GM21825 (cell line): ENCODE measurements at regions not wholly inside any gene's neighbourhood (a gene's known extent, or its start where the extent isn't known, plus 50 kb on each side); places are given as distances from the start of the nearest gene placed in this dataset.
"Not testable (repeated sequence)": the region's sequence is repeated elsewhere in the genome, so short reads cannot be mapped to it uniquely, and the experiment has no call there.

Source experiments
- ATAC-seq: cut with Tn5 transposase; IDR thresholded peaks from one replicate; pipeline ENCODE4 v1.9.1; 2021; ENCODE audit warnings: mild to moderate bottlenecking, moderate library complexity; ENCODE audit not compliant: unreplicated experiment

DNA sequence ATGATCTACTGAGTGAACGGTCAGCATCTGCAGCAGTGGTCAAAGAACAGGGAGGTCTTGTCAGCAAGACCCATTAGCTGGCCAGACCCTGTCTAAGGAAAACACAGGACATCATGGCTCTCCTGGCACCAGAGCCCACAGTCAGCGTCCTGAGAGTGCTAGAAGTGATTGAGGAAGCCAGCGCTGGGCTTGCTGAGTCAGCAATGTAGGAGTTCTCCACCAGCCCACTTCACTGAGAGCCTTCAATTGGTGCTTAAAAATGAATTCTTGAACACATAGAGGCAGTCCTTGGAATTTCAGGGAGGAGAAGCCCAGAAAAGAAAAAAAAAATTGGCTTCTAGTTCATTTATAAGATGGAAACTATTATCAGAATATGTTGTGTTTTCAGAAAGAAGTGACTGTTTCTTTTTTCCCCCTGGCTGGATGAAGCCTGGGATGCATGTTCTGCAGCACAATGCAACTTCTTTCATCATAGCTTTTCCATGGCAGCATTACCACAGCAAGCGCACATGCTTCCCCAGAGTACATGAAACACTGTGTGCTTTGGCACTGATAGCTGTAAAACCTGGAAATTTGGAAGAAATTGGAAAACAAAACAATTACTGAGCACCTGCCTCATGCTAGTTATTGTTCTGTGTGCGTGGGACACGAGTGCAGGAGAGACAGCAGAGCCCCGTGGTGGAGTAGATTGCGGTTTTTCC lies 899.9 kb downstream of the C6orf118 start:
- ATAC-seq = no peak

DNA sequence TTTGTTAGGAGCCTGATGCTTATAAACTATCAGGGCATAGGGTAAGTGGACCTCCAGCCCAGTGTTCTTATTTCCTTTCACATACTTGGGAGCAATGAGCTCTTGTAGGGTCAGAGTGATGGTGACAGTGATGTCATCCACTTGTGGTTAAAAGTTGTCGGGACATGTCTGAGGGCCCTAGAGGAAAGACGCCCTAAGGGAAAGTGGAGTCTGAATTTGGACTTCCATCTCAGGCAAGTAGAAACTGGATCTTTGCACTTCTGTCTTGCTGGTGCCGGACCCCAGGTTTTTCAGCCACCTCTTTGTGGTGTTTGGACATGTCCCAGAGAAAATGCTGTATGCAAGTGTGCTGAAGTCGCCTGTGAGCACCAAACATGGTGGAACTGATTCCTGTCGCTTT lies 900.5 kb downstream of the C6orf118 start:
- ATAC-seq = no peak

DNA sequence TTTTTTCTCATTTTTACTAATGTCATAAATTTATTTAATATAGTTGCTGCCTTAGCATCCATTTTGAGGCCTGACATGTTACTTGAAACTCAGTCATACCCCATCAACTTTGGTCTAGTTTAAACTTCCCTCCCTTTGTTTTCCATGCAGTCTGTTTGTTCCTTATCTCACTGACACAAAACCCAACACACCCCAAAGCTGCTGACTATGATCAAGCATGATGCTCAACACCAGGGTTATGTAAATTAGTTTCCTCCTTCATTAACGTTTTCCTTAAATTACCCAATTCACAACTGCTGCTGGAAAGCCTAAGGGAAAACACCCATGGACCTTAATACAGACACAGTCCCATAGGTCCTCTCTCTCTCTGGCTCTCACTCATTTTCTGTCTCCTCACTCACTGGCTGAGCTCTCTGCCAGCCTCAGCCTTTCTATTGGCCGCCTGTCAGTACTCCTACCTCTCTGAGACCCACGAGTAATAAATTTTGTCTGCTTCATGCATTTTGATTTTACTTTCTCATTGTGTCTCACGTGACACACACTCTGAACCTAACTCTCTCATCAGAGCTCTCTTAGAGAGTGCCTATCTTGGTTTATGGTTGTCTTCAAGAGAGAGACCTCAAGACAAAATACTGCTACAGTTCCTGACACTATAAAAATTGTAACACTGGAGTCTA lies 904.5 kb downstream of the C6orf118 start:
- no peak for ATAC-seq

DNA sequence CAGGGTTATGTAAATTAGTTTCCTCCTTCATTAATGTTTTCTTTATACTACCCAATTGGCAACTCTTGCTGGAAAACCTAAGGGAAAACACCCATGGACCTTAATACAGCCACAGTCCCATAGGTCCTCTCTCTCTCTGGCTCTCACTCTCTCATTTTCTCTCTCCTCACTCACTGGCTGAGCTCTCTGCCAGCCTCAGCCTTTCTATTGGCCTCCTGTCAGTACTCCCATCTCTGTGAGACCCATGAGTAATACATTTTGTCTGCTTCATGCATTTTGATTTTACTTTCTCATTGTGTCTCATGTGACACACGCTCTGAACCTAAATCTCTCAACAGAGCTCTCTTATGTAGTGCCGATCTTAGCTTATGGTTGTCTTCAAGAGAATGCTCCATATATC lies 907.5 kb downstream of the C6orf118 start:
- no peak for ATAC-seq

DNA sequence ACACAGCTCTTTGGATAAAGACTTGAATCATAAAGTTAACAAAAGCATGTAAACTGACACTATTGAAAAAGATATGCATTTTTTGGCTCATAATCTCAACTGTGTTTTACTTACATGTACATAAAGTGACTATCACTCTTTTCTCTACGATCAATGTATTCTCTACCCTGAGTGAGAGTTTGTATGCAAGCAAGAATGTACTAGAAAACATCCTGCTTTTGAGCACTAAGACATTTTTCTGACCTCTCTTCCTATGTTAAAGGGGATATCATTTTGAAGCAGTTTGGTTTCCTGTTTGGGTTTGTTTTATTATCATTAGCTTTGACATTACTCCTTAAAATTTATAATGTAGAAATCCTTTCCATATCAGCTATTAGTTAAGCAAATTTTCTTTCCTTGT lies 910.8 kb downstream of the C6orf118 start:
- ATAC-seq = no peak

DNA sequence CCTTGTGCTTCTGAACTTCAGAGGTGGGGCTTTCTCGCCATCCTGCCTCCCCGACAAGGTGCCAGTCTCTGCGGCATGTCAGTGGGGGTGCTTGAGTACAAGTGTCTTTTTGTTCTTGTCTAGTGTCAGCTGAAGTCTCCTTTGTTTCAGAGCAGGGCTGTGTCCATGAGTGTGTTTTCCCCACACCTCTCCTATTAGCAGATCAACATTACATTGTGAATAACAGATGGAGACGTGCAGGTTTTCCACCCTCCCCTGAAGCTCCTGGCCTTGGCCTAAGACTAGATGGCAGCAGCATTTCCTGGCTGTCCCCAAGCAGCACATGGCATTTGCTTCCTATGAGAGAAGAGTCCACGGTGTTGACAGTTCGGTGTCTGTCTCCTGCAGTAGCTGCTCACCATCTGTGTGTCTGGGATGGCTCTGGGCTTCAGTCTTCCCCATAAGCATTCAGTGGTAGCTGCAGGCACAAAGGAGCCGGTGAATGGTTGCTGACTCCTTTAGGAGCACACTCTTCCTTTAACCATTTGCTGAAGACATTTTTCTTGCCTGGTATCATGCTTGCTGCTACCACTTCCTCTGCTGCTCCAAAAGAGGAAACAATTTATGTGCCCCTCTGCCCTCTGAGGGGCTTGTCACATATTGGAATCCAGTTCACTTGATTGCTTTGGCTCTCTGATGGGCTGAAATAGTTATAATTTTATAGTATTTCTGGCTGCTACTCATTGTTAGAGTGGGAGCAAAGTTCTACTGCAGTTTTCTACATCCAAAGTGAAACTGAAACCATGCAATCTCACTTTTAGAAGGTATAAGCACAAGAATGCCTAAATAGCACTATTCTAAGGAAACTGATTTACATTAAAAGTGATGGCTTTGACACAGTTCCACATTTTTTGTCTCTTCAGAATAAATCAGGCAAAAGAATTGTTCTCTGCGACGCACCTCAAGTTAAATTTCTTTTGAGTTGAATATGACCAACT lies 913.0 kb downstream of the C6orf118 start:
- ATAC-seq = no peak

DNA sequence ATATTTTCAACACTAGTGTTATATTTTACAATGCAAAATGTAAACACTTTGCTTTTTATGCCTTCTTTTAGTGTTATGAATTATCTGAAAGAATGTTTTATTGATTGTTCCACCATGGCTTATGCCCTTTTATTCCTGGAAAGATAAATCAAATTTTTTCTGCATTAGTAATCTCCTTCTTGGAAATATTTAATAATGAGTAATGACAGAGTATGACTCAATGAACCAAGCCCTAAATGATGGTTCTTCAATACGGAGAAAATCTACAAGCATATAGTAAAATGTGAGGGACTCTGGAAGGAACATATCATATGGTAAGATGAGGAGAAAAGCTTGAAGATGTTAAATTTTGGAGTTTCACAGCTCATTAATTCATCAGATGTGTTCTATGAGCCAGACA lies 929.6 kb downstream of the C6orf118 start:
- ATAC-seq = no peak

DNA sequence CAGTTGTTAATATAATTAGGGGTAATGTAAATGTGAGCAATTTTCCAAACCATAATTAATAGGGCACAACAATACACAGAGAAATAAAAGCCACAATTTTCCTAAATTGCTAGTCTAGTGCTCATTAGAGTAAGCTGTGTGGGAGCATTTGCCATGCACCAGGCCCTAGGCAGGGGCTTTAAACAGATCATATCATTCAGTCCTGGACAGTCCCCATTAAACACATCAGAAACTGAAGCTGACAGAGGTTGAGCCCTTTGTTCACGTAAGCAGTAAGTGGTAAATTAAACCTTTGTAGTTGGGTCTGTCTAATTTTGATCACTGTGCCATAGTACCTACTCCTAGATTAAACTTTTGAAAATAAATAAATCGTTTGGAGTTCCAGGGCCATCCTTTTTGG lies 931.1 kb downstream of the C6orf118 start:
- ATAC-seq = no peak

DNA sequence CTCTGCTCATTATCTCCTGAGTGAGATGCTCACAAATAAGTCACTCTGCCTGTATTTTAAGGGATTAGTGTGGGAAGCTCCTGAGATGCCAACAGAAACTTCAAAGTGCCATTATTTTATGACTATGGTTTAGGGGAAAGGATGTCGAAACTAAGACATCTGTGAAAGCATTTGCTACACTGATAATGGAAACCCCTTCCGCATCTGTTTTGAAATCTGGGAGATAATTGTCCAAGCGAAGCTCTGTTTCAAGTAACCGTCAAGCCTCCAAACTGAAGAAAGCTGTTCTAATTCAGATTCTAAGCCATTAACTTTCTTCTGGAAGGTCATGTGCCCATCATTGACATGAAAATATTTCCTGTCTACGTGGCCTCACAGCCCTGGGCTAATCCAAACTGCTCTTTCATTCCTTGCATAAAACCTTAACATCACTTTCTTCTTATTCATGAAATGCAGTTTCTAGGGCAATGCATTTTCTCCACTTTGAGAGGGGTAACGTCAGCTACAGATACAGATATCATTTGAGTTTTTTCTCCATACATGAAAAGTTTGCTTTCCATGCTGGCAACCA lies 932.0 kb downstream of the C6orf118 start:
- ATAC-seq = no peak

DNA sequence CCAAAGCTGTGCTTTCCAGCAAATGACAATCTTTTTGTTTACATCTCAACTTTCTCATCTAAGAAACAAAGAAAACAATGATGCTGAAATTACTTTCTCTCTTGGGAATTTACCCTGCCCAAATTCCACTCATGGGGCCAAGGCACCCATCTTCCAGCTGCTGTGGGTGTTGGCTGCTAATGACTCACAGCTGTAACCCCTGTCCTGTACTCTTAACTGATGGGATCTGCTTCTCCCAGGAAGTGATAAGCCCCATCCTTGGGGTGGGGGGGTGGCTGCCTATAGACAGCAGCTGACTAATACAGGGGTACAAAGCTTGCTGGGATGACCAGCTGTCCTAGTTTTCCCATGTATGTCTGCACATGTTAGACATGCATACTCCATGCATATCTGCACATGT lies 938.6 kb downstream of the C6orf118 start:
- no peak for ATAC-seq

DNA sequence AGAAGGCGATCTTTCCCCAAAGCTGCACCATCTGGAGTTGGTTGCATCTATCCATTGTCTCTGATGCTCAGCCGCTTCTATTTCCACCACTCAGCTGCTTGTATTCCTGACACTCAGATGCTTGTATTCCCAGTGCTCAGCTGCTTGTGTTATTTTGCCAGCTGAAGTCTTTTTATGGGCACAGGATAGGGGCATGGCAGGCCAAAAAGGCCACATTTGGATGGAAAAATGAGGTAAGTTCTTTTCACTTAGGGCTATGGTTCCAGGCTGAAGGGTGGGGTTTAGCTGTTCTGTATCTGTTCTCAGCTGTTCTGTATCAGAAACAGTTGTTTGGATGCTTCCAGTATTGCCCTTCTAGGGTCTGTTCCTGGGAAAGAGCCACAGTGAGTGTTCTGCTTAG lies 944.9 kb downstream of the QKI start:
- no peak for ATAC-seq

DNA sequence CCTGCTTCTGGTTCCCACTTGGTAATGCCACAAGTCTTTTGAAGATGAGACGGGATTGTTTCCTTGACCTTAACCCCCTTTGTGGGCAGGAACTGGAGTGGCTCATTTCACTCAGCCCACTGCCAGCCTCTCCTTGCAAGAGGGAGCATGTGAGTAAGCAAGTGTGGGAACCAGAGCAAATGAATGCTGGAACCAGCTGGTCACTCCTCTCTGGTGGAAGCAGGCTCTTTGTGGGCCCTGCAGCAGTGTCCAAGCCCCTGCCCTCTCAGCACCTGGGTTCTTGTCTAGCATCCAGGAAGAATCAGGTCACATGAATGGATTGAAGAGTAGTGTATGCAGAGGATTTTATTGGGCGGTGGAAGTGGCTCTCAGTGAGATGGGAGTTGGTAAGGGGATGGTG lies 944.5 kb downstream of the QKI start:
- ATAC-seq = no peak

DNA sequence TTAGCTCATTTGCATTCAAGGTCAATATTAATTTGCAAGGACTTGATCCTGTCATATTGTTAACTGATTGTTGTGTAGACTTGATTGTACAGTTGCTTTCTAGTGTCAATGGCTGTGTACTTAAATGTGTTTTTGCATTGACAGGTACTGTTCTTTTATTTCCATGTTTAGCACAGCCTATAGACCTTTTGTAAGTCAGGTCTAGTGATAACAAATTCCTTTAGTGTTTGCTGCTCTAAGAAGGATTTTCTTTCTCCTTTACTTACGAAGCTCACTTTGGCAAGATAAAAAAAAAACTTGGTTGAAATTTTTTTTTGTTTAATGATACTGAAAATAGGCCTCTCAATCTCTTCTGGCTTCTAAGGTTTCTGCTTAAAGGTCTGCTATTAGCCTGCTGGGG lies 942.3 kb downstream of the QKI start:
- ATAC-seq = no peak

DNA sequence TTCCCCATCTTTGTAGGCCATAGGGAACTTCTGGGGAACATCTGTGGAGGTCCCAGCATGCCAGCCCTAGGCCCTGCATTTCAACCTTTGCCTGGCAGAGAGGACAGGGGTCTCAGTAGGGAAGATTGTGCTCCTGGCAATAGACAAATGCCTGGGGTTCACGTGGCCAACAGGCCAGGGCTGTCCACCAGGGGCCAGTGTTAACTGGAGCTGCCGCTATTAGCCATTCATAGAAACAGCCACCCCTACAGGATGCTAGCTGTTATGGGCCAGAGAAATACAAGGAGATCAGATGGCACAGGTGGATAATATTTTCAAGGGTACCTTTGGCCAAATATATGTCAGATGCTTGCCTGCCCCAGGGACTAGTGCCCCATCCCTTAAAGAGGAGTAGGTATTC lies 932.9 kb downstream of the QKI start:
- no peak for ATAC-seq

DNA sequence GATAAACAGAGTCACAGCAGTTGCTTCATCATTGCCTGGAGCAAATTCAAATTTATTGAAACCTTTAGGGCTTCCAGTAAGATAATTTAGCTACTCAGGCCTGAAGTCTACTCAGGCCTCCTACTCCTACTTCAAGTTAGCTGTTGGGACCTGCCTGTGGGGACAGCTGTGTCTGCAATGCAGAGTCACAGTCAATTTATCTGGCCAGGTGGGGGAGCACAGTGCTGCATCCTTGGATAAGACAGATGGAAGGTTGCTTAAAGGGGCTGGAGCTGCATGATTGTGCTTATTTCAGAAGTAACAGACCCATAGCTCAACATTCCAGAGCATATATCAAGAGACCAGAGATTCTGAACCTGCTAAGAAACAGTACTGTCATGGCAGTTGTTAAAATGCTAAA lies 932.1 kb downstream of the QKI start:
- ATAC-seq = no peak

DNA sequence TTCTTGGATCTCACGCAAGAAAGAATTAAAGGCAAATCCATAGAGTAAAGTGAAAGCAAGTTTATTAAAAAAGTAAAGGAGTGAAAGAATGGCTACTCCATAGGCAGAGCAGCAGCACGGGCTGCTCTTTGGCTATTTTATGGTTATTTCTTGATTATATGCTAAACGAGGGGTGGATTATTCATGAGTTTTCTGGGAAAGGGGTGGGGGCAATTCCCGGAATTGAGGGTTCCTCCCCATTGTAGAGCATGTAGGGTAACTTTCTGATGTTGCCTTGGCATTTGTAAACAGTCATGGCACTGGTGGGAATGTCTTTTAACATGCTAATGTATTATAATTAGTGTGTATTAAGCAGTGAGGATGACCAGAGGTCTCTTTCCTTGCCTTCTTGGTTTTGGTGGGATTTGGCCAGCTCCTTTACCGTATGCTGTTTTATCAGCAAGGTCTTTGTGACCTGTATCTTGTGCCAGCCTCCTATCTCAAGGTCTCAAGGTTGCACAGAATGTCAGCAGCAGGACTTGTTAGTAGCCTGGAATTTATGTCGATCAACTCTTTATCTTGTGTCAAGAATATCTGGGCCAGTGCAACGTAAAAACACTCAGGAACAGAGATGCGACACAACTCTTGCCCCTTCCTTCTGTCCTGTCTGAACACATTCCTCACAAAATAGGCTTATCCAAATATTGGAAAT lies 931.4 kb downstream of the QKI start:
- no peak for ATAC-seq

DNA sequence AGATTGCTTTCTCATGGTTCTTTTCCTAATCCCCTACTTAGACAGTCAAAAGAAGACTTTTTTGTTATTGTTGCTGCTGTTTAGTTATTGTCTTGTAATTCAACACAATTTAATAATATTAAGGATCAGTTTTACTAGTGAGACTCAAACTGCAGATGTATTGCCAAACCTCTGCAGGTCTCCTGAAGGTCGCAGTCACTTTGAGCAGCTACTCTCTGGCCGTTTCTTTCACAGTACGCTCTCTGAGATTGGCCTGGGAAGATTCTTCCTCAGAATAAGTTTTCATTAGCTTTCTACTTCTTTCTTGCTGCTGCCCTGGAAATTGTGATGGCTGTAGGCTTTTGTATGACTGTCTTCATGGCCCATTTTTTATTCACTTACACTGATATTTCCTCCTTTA lies 930.8 kb downstream of the QKI start:
- ATAC-seq = no peak

DNA sequence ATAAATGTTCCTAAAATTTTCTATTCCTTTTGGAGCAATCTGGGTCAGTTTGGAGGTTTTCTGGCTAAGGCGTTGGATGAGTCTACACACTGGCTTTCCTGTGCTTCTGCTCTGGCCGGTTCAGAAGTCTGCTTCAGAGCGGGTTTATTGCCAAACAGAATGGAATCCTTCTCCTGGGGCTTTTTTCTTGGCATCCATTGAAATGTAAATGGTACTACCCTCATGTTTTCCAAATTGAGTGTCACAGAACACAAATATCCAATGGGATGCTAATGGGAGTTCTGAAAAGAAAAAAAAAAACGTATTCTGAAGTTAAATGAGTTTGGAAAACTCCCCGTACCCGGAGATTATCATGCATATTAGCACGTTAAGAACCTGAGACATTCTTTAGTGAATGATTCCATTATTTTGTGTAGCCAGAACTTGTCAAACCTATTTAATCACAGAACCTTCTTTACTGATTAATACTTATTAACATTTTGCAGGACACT lies 930.3 kb downstream of the QKI start:
- no peak for ATAC-seq

DNA sequence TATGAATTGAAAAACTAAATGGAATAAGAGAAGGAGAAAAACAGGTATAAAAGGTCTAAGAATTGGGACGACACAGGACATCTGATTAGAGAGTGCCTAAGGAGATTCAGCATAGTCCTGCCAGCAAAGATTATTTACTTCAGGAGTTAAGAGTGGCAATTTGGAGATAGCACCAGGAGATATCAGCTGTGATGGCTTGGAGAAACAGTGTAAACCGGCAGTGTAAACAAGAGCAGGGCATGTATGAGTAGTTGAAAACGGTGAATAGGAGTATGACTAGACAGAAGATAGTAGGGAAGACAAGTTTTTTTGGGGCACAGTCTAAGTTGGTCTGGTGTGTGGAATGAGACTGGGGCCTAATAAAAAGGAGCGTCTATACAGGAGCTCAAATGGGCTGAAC lies 924.9 kb downstream of the QKI start:
- ATAC-seq = not testable (repeated sequence)

DNA sequence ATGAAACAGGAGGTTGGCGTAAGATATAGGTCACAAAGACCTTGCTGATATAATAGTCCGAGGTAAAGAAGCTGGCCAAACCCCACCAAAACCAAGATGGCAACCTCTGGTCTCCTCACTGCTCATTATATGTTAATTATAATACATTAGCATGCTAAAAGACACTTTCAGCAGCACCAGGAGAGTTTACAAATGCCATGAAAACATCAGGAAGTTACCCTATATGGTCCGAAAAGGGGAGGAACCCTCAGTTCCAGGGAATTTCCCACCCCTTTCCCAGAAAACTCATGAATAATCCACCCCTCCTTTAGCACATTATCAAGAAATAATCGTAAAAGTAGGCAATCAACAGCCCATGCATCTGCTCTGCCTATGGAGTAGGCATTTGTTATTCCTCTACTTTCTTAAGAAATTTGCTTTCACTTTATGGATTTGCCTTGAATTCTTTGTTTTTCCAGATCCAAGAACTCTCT lies 923.4 kb downstream of the QKI start:
- no peak for ATAC-seq
